ENCODE measurements at regions not wholly inside any gene's neighbourhood (a gene's known extent, or its start where the extent isn't known, plus 50 kb on each side); places are given as distances from the start of the nearest gene placed in this dataset.
"Not testable (repeated sequence)": the region's sequence is repeated elsewhere in the genome, so short reads cannot be mapped to it uniquely, and the experiment has no call there.

GRCh38 chrX:144202726-144203125 is 318.9 kb downstream of the UBE2NL start:
- DNase-seq = not testable (repeated sequence)

GRCh38 chrX:144208360-144209024 is 324.6 kb downstream of the UBE2NL start:
- not testable (repeated sequence) for DNase-seq

- DNase-seq = no peak
Observed at GRCh38 chrX:144214651-144215050, 330.8 kb downstream of the UBE2NL start.

- DNase-seq = no peak
Observed at GRCh38 chrX:144219035-144219434, 335.2 kb downstream of the UBE2NL start.

- not testable (repeated sequence) for DNase-seq
Observed at GRCh38 chrX:144231116-144231785, 347.4 kb downstream of the UBE2NL start.

- DNase-seq = no peak
Observed at GRCh38 chrX:144253356-144253755, 369.5 kb downstream of the UBE2NL start.

- no peak for DNase-seq
Observed at GRCh38 chrX:144259054-144259453, 375.2 kb downstream of the UBE2NL start.

- no peak for DNase-seq
Observed at GRCh38 chrX:144265641-144266040, 381.8 kb downstream of the UBE2NL start.

- DNase-seq = peak; percentile 90
Observed at GRCh38 chrX:144275367-144275766, 391.5 kb downstream of the UBE2NL start.

GRCh38 chrX:144275843-144276242 is 392.0 kb downstream of the UBE2NL start:
- DNase-seq = no peak

GRCh38 chrX:144293229-144293628 is 409.4 kb downstream of the UBE2NL start:
- no peak for DNase-seq

GRCh38 chrX:144295921-144296320 is 412.1 kb downstream of the UBE2NL start:
- DNase-seq = no peak

- no peak for DNase-seq
Observed at GRCh38 chrX:144297221-144297620, 413.4 kb downstream of the UBE2NL start.

- DNase-seq = no peak
Observed at GRCh38 chrX:144327495-144327894, 443.6 kb downstream of the UBE2NL start.

GRCh38 chrX:144333429-144333828 is 449.6 kb downstream of the UBE2NL start:
- no peak for DNase-seq

GRCh38 chrX:144334577-144334976 is 450.7 kb downstream of the UBE2NL start:
- DNase-seq = no peak

GRCh38 chrX:144335402-144335801 is 451.5 kb downstream of the UBE2NL start:
- DNase-seq = no peak

GRCh38 chrX:144379156-144379555 is 495.3 kb downstream of the UBE2NL start:
- peak; percentile 4 for DNase-seq

GRCh38 chrX:144388738-144389137 is 504.9 kb downstream of the UBE2NL start:
- DNase-seq = no peak

All from NCI-H748 treated with DMSO at 0.1 percent for 48 hours (cell line).